HG02759 (cell line): ENCODE measurements at regions not wholly inside any gene's neighbourhood (a gene's known extent, or its start where the extent isn't known, plus 50 kb on each side); places are given as distances from the start of the nearest gene placed in this dataset.
"Not testable (repeated sequence)": the region's sequence is repeated elsewhere in the genome, so short reads cannot be mapped to it uniquely, and the experiment has no call there.

Experiments
- ATAC-seq: cut with Tn5 transposase; IDR thresholded peaks from one replicate; pipeline ENCODE4 v1.9.1; 2021; ENCODE audit warnings: mild to moderate bottlenecking, moderate library complexity; ENCODE audit not compliant: unreplicated experiment

DNA sequence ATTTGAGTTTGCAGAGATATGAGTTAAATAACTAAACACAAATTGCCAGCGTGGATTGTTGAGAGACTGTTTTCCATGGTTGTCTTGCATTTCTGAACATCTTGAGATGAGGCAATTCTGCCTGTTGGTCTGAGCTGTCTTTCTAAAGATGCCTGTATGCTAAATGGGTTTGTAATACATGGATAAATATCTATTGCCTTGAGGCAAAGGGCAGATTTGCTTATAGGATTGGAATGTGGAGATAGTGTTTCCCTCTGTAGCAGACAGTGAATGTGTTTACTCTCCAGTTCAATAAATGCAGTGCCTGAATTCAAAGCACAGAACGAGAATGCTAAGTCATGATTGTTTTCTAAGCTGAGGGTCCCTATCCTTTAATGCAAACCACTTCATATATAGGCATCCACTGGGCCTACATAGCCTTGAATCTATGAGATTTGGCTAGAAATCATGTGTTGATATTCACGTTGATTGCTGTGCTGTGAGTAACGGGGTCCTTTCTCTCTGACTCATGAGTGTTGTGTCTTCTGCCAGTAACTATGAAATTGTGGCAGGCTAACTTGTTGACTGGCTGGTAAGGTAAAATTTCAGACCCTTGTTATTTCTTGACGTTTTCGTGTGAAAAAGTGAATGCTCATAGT is 2554.8 kb downstream of the PCDH9 start:
- no peak for ATAC-seq

DNA sequence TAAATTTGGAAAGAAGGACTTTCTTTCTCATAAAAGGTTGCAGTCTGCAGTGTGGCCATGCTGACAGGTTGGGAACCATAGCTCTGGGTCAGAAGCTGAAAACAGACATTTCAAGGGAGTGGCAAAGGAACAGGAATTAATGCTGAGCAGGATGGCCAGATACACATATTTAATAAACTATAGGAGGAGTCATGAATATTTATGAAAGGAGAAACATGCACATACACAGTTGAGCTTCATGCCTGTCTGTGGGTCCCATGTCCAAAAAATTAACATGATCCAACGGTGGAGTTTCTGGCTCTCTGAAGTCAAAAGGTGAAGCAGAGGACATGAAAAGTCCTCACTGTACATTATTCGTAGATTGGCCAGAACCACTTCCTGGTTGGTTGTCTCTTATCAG is 2556.0 kb downstream of the PCDH9 start:
- no peak for ATAC-seq

DNA sequence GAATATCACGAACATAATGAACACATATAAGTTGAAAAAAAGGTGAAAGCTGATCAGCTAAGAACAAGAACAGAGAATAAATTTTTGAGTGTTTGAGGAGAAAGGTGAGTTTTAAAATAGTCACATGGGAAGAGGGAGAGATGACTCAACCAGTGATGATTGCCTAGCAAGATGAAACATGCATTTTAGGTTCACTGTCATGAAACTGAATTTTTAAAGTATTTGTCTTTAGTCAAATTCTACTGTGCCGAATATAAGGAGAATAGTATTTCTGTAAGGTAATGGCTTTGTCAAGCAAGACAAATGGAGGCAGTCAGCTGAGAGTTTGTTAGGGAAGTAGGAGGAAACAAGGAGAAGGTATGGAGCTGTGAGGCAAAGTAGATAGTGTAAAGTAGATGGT is 2557.4 kb downstream of the PCDH9 start:
- ATAC-seq = no peak

DNA sequence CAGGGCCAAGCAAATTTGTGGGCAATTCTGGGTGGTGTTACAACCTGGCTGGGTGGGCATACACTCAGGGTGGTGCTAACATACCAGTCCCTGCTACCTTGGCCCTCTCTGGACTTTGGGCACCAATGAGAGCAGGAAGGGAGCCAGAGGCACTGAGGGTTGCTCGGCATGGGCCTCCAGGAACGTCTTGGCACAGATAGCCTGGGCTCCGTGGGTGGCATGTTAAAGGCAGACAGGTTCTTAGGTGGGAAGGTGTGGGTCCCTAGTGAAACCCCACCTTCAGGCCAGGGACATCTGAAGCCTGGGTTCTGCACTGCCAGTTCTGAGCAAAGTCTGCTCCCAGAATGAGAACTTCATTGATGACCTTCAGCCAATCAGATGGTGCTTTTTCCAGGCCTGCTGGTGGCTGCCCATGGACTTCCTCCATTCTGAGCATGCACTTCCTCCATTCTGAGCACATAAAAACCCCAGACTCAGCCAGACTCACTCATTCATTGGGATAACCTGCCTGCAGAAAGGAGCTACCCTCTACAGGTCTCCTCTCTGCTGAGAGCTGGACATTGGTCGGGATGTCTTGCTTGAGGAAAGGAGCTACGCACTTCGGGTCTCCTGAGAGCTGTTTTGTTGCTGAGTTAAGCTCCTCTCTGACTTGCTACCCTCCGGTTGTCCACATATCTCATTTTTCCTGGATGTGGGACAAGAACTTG is 2567.1 kb downstream of the PCDH9 start:
- no peak for ATAC-seq

DNA sequence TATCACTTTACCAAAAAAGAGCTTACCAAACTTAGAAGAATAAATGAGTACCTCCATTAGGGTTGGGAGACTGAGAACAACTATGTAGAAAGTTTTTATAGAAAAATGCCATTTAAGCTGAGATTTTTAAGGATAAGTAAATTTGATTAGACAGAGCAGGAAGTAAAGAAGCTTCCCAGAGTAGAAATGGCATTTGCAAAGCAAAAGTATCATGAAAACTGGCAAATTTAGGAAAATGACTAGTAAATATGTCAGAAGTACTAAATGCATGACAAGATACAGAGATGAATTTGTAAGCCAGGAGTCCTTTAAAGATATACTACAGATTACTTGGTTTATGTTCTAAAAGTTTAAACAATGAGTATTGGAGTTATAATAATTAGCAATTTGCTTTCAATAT is 2581.8 kb downstream of the PCDH9 start:
- ATAC-seq = no peak

GRCh38 chr13:64643066-64643465 is 2587.1 kb downstream of the PCDH9 start:
- ATAC-seq = no peak

DNA sequence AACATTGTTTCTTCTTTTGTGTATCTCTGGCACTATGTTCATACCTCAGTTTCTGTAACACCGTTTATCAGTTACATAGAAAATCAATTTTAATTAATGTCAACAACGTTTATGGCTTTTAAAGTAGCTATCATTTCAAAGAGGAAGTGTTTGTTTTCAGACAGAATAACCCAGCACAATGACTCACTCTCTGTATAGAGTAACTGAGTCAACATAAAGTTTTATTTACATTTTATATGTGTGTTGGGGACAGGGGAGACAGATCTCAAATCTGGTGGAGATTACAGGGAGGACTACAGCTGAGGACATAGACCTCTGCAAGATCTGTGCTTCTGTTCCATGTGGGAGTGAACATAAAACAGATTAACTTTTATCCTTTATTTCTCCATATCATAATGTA is 2590.1 kb downstream of the PCDH9 start:
- ATAC-seq = no peak

DNA sequence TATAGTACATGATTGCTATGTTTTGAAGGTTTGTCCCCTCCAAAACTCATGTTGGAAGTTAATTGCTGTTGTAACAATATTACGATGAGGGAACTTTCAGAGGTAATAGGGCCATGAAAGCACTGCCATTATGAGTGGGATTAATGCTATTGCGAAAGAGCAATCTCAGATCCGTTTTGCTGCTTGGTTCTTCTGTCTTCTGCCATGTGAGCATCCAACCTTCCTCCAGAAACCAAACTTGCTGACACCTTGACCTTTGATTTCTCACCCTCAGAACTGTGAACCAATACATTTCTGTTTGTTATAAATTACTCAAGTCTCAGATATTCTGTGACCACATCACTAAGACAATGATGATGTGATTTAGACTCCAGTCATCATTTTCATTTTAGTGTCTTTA is 2590.9 kb downstream of the PCDH9 start:
- no peak for ATAC-seq

DNA sequence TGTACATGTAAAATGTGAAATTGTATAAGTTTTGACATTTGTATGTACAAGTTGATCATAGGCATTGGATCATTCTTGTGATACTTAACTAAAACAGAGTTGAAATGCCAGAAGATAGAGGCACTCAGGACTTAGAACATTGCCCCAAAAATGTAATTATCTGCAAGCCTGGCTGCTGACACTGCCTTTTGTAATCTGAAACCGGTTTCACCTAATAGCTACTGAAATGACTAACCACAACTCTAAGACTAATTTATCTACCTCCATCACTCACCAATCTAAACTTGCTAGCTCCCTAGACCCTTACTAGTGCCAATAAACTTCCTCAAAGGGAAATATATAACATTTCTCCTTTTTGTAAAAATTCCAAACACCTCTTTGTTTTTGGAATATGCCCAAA is 2596.2 kb downstream of the PCDH9 start:
- ATAC-seq = no peak

DNA sequence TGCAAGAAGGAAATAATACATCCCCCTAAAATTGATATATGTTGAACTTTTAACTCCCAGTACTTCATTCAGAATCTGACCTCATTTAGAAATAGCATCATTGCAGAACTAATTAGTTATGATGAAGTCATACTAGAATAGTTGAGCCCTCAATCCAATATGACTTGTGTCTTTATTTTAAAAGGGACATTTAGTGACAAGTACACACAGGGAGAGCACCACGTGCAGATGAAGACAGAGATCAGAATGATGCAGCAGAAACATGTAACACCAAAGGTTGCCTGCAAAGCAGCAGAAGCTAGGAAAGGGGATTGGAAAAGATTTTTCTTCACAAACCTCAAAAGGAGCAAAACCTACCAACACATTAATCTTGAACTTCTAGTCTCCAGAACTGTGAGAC is 2602.5 kb downstream of the PCDH9 start:
- no peak for ATAC-seq

GRCh38 chr13:64626105-64626504 is 2604.0 kb downstream of the PCDH9 start:
- no peak for ATAC-seq

GRCh38 chr13:64617231-64617630 is 2612.9 kb downstream of the PCDH9 start:
- no peak for ATAC-seq

DNA sequence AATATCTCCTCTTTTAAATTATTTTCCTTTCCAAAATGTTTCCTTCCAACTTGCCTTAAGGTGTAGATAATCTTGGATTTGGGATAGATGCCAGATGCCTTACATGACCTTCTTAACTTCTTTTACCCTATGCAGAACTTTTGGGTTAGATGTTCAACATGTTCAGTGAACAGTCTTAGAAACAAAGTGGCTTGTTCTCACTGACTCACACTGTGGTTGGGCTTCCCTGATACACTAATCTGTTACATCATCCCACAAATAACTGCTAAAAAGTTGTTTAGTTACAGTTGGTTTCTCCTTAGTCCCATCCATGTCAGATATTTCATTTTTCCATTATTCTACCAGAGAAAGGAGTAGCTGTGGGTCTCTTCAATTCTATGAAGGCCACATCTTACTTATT is 2638.2 kb downstream of the PCDH9 start:
- no peak for ATAC-seq

GRCh38 chr13:64579331-64579730 is 2650.8 kb downstream of the PCDH9 start:
- ATAC-seq = no peak

GRCh38 chr13:64568748-64569147 is 2661.4 kb downstream of the PCDH9 start:
- ATAC-seq = no peak

DNA sequence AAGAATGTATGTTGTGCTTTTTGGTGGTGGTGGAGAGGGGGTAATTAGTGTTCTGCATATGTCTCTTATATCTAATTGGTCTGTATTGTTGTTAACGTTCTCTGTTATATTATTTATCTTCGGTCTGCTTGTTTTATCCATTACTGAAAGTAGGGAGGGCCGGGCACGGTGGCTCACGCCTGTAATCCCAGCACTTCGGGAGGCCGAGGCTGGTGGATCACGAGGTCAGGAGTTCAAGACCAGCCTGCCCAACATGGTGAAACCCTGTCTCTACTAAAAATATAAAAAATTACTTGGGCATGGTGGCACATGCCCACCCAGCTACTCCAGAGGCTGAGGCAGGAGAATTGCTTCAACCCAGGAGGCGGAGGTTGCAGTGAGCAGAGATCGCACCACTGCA is 2672.1 kb downstream of the PCDH9 start:
- ATAC-seq = not testable (repeated sequence)

GRCh38 chr13:64556376-64556775 is 2673.8 kb downstream of the PCDH9 start:
- no peak for ATAC-seq

DNA sequence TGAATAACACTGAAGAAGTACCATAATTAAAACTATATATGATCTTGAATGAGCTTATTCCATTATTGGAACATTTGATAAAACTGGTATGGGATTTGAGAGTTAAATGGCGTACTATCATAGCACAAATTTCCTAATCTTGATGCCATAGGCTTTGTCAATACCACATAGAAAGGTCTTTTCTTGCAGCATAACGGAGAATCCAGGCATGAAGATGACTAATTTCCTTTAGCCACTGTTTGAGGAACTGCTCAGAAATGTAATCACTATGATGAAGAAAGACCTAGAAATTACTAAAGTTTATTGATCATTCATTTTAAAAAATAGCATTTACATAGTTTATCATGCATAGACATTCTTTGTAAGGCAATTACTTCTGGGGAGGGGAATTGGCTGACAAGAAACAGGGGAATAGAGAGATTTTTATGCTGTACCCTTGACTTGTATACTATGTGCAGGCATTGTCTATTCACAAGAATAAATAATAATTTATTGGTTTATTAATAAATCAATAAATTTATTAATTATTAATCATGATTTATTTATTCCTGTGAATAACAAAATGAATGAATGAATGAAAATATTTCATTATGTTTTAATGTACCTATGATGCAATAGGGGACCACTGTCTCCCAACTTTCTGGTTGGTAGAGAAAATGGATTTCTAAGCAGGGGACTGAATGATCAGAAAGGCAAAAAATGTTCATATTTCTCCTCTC is 2676.6 kb downstream of the PCDH9 start:
- no peak for ATAC-seq

- ATAC-seq = no peak
Measured at GRCh38 chr13:64551755-64552154, 2678.4 kb downstream of the PCDH9 start.

GRCh38 chr13:64546371-64546770 is 2683.8 kb downstream of the PCDH9 start:
- ATAC-seq = no peak

GRCh38 chr13:64540976-64541375 is 2689.2 kb downstream of the PCDH9 start:
- ATAC-seq = no peak

GRCh38 chr13:64540468-64540867 is 2689.7 kb downstream of the PCDH9 start:
- no peak for ATAC-seq
